ENCODE measurements at regions not wholly inside any gene's neighbourhood (a gene's known extent, or its start where the extent isn't known, plus 50 kb on each side); places are given as distances from the start of the nearest gene placed in this dataset.

DNA sequence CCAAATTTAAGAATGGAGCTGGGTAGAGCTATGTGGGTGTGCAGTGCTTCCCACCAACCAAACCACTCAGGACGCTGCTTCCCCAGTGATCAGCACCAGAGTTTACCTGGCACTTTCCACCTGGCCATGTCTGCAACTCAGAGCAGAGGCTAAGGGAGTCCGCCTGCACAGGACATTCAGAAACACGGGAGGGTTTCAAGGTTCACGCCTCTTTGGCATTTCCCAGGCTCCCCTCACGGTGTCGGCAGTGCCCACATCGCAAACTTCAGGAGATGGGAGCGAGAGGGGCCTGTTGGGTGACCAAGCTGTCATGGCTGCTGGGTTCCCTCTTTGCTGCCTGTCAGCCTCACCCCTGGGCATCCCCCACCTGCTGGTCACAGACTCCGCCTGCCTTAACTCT is 161.5 kb downstream of the NXNL2 start:
- TF ChIP-seq, protein P1, sequence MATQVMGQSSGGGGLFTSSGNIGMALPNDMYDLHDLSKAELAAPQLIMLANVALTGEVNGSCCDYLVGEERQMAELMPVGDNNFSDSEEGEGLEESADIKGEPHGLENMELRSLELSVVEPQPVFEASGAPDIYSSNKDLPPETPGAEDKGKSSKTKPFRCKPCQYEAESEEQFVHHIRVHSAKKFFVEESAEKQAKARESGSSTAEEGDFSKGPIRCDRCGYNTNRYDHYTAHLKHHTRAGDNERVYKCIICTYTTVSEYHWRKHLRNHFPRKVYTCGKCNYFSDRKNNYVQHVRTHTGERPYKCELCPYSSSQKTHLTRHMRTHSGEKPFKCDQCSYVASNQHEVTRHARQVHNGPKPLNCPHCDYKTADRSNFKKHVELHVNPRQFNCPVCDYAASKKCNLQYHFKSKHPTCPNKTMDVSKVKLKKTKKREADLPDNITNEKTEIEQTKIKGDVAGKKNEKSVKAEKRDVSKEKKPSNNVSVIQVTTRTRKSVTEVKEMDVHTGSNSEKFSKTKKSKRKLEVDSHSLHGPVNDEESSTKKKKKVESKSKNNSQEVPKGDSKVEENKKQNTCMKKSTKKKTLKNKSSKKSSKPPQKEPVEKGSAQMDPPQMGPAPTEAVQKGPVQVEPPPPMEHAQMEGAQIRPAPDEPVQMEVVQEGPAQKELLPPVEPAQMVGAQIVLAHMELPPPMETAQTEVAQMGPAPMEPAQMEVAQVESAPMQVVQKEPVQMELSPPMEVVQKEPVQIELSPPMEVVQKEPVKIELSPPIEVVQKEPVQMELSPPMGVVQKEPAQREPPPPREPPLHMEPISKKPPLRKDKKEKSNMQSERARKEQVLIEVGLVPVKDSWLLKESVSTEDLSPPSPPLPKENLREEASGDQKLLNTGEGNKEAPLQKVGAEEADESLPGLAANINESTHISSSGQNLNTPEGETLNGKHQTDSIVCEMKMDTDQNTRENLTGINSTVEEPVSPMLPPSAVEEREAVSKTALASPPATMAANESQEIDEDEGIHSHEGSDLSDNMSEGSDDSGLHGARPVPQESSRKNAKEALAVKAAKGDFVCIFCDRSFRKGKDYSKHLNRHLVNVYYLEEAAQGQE (IDR thresholded peaks at IDR 0.05; ENCODE audit: low read depth) = no peak
- TF ChIP-seq NFIC (IDR thresholded peaks at IDR 0.05) (no peak), TCF12 (IDR thresholded peaks at IDR 0.05; ENCODE audit: low read depth) (no peak), TAF1 (IDR thresholded peaks at IDR 0.05; ENCODE audit: low read depth) (no peak), ZBTB7A (IDR thresholded peaks at IDR 0.05; ENCODE audit: low read depth) (no peak), CEBPB (IDR thresholded peaks at IDR 0.05) (no peak)
- TF ChIP-seq, protein P2, sequence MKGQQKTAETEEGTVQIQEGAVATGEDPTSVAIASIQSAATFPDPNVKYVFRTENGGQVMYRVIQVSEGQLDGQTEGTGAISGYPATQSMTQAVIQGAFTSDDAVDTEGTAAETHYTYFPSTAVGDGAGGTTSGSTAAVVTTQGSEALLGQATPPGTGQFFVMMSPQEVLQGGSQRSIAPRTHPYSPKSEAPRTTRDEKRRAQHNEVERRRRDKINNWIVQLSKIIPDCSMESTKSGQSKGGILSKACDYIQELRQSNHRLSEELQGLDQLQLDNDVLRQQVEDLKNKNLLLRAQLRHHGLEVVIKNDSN (IDR thresholded peaks at IDR 0.05) = no peak

DNA sequence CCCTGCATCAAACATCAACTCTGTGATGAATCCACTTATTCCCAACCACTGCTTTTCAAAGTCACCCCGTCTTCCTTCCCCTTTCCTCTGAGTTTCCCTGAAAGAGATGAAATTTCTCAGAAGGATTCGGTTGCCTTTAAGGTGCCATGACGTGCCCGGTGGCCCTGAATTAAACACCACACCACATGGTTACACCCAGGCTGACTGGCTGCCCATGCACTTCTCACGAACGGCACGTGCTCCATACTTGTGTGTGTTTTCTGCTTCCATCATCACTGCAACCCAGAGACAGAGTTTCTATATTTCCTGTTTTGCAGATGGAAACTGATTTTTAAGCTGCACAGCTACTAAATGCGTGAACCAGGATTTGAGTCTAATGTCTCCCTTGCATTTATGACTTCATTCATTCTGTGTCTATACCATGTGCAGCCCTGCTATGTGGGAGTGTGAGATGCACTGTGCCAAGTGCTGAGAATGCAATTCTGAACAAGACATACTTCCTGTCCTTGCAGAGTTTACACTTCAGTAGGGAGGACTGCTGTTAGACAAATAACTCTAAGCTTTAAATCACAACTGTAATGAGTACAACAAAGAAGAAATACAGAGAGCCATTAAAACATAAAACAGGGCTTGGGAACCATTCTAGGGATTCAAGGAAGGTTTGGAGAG is 162.9 kb downstream of the NXNL2 start:
- TF ChIP-seq YY1 (IDR thresholded peaks at IDR 0.05; ENCODE audit: low read depth) = no peak
- no peak for TF ChIP-seq NFIC (IDR thresholded peaks at IDR 0.05)
- no peak for TF ChIP-seq TAF1 (IDR thresholded peaks at IDR 0.05; ENCODE audit: low read depth)
- TF ChIP-seq, protein P2 (IDR thresholded peaks at IDR 0.05) = no peak
- no peak for TF ChIP-seq RAD21 (IDR thresholded peaks at IDR 0.05; ENCODE audit: low read depth)
- TF ChIP-seq, protein P1 (IDR thresholded peaks at IDR 0.05; ENCODE audit: low read depth) = no peak
- TF ChIP-seq ZBTB7A (IDR thresholded peaks at IDR 0.05; ENCODE audit: low read depth) = no peak
- no peak for TF ChIP-seq EGR1 (IDR thresholded peaks at IDR 0.05)

DNA sequence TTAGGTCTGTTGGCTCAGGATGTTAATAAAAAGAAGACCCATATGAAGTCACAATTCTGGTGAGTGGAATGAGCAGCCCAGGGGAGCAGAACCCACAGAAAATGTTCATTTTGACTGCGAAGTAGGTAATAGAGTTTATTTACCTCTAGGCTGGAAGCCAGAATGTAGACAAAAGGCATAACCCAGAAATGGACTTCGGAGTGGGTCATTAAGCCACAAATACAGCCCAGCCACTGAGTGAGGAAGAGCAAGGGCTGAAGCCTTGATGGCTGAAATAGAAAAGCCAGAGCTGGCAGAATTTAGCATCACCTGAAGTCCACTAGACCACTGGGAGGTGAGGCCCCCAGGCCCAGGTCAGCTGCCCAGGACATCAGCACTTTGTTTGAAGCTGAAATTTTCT is 168.0 kb downstream of the NXNL2 start:
- TF ChIP-seq, protein P3, sequence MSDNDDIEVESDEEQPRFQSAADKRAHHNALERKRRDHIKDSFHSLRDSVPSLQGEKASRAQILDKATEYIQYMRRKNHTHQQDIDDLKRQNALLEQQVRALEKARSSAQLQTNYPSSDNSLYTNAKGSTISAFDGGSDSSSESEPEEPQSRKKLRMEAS (IDR thresholded peaks at IDR 0.05) = no peak
- TF ChIP-seq CREB1 (IDR thresholded peaks at IDR 0.05; ENCODE audit: low read depth) (no peak), NFIC (IDR thresholded peaks at IDR 0.05) (no peak)

DNA sequence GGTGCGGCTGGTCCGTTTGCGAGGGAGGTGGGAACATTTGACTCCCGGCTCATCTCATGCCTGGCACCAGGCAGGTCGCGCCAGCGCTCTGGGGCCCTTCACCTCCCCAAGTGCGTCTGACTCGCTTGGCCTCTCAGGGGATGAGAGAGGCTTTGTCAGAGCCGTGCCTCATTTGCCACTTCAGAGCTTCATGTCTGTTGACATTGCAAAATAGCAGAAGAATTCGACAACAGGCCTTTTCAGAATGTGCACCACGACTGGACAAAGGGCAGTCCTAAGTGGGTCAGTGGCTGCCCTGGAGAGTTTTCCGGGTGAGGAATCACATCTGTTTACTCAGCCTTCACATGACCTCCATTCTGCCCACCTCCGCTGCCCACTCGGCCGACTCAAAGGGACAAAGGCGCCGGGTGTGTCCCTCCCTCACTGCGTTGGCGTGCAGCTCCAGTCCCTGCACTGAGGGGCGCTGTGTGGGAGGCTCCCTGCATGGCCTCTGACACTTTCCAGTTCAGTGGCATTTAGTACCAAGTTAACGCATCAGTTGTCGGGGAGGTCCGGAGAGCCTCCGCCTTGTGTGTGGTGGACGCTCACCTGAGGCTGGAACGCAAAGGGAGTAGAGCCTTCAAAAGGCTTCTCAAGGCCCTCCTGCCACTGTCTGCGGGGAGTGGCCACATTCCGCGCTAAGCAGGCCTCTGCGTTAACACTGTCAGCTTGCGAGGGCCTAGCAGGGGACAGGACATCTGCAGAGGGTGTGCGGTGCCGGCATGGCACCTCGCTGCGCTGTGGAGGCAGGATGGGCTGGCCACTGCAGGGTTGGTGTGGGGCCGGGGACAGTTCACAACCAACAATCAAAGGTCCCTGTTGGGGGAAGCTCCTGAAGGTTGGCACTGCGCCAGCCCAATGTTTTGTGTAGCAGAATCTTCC is 171.5 kb downstream of the NXNL2 start:
- TF ChIP-seq ZBTB7A (IDR thresholded peaks at IDR 0.05; ENCODE audit: low read depth) (peak; percentile 44; the same call in 1 of the 2 replicates), FOXM1 (IDR thresholded peaks at IDR 0.05; ENCODE audit: borderline replicate concordance, low read depth) (no peak), RAD21 (IDR thresholded peaks at IDR 0.05; ENCODE audit: low read depth) (no peak), CEBPB (IDR thresholded peaks at IDR 0.05) (no peak), YY1 (IDR thresholded peaks at IDR 0.05; ENCODE audit: low read depth) (no peak), TEAD4 (IDR thresholded peaks at IDR 0.05) (peak; percentile 41; the same call in 1 of the 2 replicates), TCF12 (IDR thresholded peaks at IDR 0.05; ENCODE audit: low read depth) (peak; percentile 62), NFIC (IDR thresholded peaks at IDR 0.05) (peak; percentile 75), EP300 (IDR thresholded peaks at IDR 0.05; ENCODE audit: borderline replicate concordance) (peak; percentile 19; the same call in 1 of the 2 replicates), CREB1 (IDR thresholded peaks at IDR 0.05; ENCODE audit: low read depth) (no peak), TAF1 (IDR thresholded peaks at IDR 0.05; ENCODE audit: low read depth) (no peak), EGR1 (IDR thresholded peaks at IDR 0.05) (peak; percentile 89)
- TF ChIP-seq, protein P3 (IDR thresholded peaks at IDR 0.05) = peak; percentile 54; the same call in 1 of the 2 replicates
- TF ChIP-seq, protein P2 (IDR thresholded peaks at IDR 0.05) = peak; percentile 61
- TF ChIP-seq, protein P1 (IDR thresholded peaks at IDR 0.05; ENCODE audit: low read depth) = no peak
